ENCODE measurements at regions not wholly inside any gene's neighbourhood (a gene's known extent, or its start where the extent isn't known, plus 50 kb on each side); places are given as distances from the start of the nearest gene placed in this dataset.

GRCh38 chr9:16133556-16134227 is 580.8 kb downstream of the CCDC171 start:
- no peak for FAIRE-seq

- no peak for FAIRE-seq
Measured at GRCh38 chr9:16134351-16134750, 581.5 kb downstream of the CCDC171 start.

GRCh38 chr9:16135968-16136367 is 583.1 kb downstream of the CCDC171 start:
- no peak for FAIRE-seq

- no peak for FAIRE-seq
Measured at GRCh38 chr9:16136451-16136850, 583.6 kb downstream of the CCDC171 start.

- FAIRE-seq, result no peak
Measured at GRCh38 chr9:16136961-16137360, 584.1 kb downstream of the CCDC171 start.

GRCh38 chr9:16138561-16139491 is 586.0 kb downstream of the CCDC171 start:
- no peak for FAIRE-seq

- no peak for FAIRE-seq
Measured at GRCh38 chr9:16139774-16140173, 586.9 kb downstream of the CCDC171 start.

GRCh38 chr9:16143310-16143709 is 590.5 kb downstream of the CCDC171 start:
- no peak for FAIRE-seq

GRCh38 chr9:16143947-16144890 is 591.4 kb downstream of the CCDC171 start:
- no peak for FAIRE-seq

GRCh38 chr9:16145196-16145950 is 592.5 kb downstream of the CCDC171 start:
- FAIRE-seq, result no peak

- no peak for FAIRE-seq
Measured at GRCh38 chr9:16147726-16148125, 594.9 kb downstream of the CCDC171 start.

- FAIRE-seq, result no peak
Measured at GRCh38 chr9:16150501-16150900, 597.7 kb downstream of the CCDC171 start.

GRCh38 chr9:16150938-16151650 is 598.3 kb downstream of the CCDC171 start:
- FAIRE-seq, result no peak

GRCh38 chr9:16152276-16153101 is 599.6 kb downstream of the CCDC171 start:
- no peak for FAIRE-seq

GRCh38 chr9:16153221-16153620 is 600.4 kb downstream of the CCDC171 start:
- no peak for FAIRE-seq

GRCh38 chr9:16153741-16154140 is 600.9 kb downstream of the CCDC171 start:
- FAIRE-seq, result no peak

- no peak for FAIRE-seq
Measured at GRCh38 chr9:16154521-16155078, 601.8 kb downstream of the CCDC171 start.

GRCh38 chr9:16155878-16156277 is 603.0 kb downstream of the CCDC171 start:
- no peak for FAIRE-seq

GRCh38 chr9:16157216-16157615 is 604.4 kb downstream of the CCDC171 start:
- no peak for FAIRE-seq

- FAIRE-seq, result no peak
Measured at GRCh38 chr9:16157651-16158050, 604.8 kb downstream of the CCDC171 start.
